K562 (cell line): ENCODE measurements at regions not wholly inside any gene's neighbourhood (a gene's known extent, or its start where the extent isn't known, plus 50 kb on each side); places are given as distances from the start of the nearest gene placed in this dataset.

Experiments used
- ATAC-seq: fragments of 200-7000 bp; cut with Tn5 transposase; 3 replicates; pipeline ENCODE4 v1.9.1; 2020; ENCODE audit warnings: moderate library complexity
- BruUV-seq: library from RNA; stranded (reverse); fragments of 400-500 nt; replicated peaks from 2 replicates; lab custom pipeline; 2021; lab: Mats Ljungman, UMichigan
- CTCF ChIA-PET: fragments of 300-600 bp; formaldehyde crosslinking; extraction: SDS; loops from one replicate; lab custom pipeline; 2021; ENCODE audit warnings: low intra/inter-chr PET ratio; lab: Yijun Ruan, JAX
- POLR2A ChIA-PET: fragments of 300-600, 350-650 bp; sonication (Branson Sonifier 250); formaldehyde crosslinking; extraction: SDS; loops from one replicate; lab custom pipeline; 2021; ENCODE audit warnings: antibody characterized with exemption, inconsistent platforms; lab: Yijun Ruan, JAX
- DNase-seq, 4 experiments: peaks; one replicate each; pipeline versions ENCODE4 v3.0.0 to v3.0.0-alpha.2; 2011 to 2018; ENCODE audit warnings: low spot score in 3 of 4, mixed read lengths in 3 of 4; ENCODE audit errors: extremely low read depth in 1 of 4
- FAIRE-seq: peaks from 2 replicates; lab custom pipeline; 2011; peaks lifted over from hg19 to GRCh38; lab: Jason Lieb, UNC
- H2AFZ ChIP-seq: 2 replicates; pipeline ENCODE4 v1.6.0; 2011; ENCODE audit warnings: low read depth, low read length, control low read depth, inconsistent platforms
- H3K27ac ChIP-seq: fragments of 200-600 bp; 3 replicates; pipeline ENCODE4 v1.8.0; 2011; ENCODE audit warnings: low read depth, mild to moderate bottlenecking, control low read depth, inconsistent platforms, low read length, moderate library complexity, mixed read lengths; ENCODE audit errors: extremely low read depth
- H3K27me3 ChIP-seq, 2 experiments: fragments of 300-600 bp in 1 of 2; 2 replicates in 1 of 2; 3 replicates in 1 of 2; pipeline versions ENCODE4 v1.6.0 to v1.8.0; 2011; ENCODE audit warnings: inconsistent platforms in 2 of 2, low read length in 2 of 2, mild to moderate bottlenecking in 1 of 2, mixed read lengths in 1 of 2, moderate library complexity in 1 of 2; ENCODE audit not compliant: control insufficient read depth in 2 of 2, insufficient read depth in 2 of 2
- H3K36me3 ChIP-seq: fragments of 300-600 bp; 3 replicates; pipeline ENCODE4 v1.8.0; 2011; ENCODE audit warnings: mild to moderate bottlenecking, low read length, inconsistent platforms; ENCODE audit not compliant: control insufficient read depth, insufficient read depth
- H3K4me1 ChIP-seq, 2 experiments: fragments of 200-600 bp in 1 of 2; replicated peaks in 1 of 2; 2 replicates in 1 of 2; 3 replicates in 1 of 2; pipeline versions ENCODE4 v1.5.1 to v1.8.0; 2011; ENCODE audit warnings: inconsistent platforms in 2 of 2, low read length in 2 of 2, mild to moderate bottlenecking in 1 of 2, mixed read lengths in 1 of 2, moderate library complexity in 1 of 2; ENCODE audit not compliant: control insufficient read depth in 2 of 2, insufficient read depth in 2 of 2
- H3K4me2 ChIP-seq: 2 replicates; pipeline ENCODE4 v1.6.1; 2011; ENCODE audit warnings: low read length, control low read depth, inconsistent platforms, mixed read lengths; ENCODE audit not compliant: insufficient read depth
- H3K4me3 ChIP-seq: fragments of 200-600 bp; sonication (generic), shearing (Covaris generic); 2 replicates; pipeline ENCODE4 v1.5.1; 2016; ENCODE audit warnings: control low read depth, inconsistent platforms
- H3K79me2 ChIP-seq: fragments of 200-600 bp; 3 replicates; pipeline ENCODE4 v1.8.0; 2011; ENCODE audit warnings: low read length, inconsistent platforms; ENCODE audit not compliant: control insufficient read depth, insufficient read depth
- H3K9ac ChIP-seq, 2 experiments: 2 replicates each; pipeline versions ENCODE4 v1.6.0 to v1.6.1; 2011; ENCODE audit warnings: low read depth in 2 of 2, low read length in 2 of 2, control low read depth in 1 of 2, inconsistent platforms in 1 of 2, mild to moderate bottlenecking in 1 of 2, mixed read lengths in 1 of 2; ENCODE audit not compliant: insufficient read depth in 1 of 2
- H3K9me1 ChIP-seq: one replicate; pipeline ENCODE4 v1.6.0; 2011; ENCODE audit warnings: inconsistent platforms, mild to moderate bottlenecking, low read length, moderate library complexity; ENCODE audit not compliant: control insufficient read depth, insufficient read depth
- H3K9me3 ChIP-seq: replicated peaks from 2 replicates; pipeline ENCODE4 v1.5.1; 2011; ENCODE audit warnings: low read depth, low read length, inconsistent platforms; ENCODE audit not compliant: control insufficient read depth, insufficient read depth
- H4K20me1 ChIP-seq: replicated peaks from 2 replicates; pipeline ENCODE4 v1.6.1; 2011; ENCODE audit warnings: low read length, inconsistent platforms, mixed read lengths; ENCODE audit not compliant: control insufficient read depth, insufficient read depth
- E2F8 ChIP-seq: fragments of 450-650 bp; IDR thresholded peaks from 2 replicates; pipeline ENCODE4 v1.7.1; 2018; ENCODE audit warnings: mild to moderate bottlenecking, low read depth; ENCODE audit not compliant: partially characterized antibody
- HIVEP1 ChIP-seq: fragments of 250-450 bp; sonication (Bioruptor Pico); IDR thresholded peaks from 2 replicates; pipeline ENCODE4 v1.4.0; 2020; ENCODE audit warnings: mild to moderate bottlenecking
- HMG20B ChIP-seq: fragments of 250-450 bp; sonication (Bioruptor Pico); IDR thresholded peaks from 2 replicates; pipeline ENCODE4 v1.5.0; 2021; ENCODE audit warnings: mild to moderate bottlenecking
- KAT7 ChIP-seq: sonication (generic); formaldehyde crosslinking; IDR thresholded peaks from 2 replicates; pipeline ENCODE4 v1.8.0; 2022; ENCODE audit warnings: missing genetic modification reagents, mild to moderate bottlenecking, borderline replicate concordance
- REST ChIP-seq, 2 experiments: fragments of 450-650 bp; formaldehyde crosslinking in 1 of 2; IDR thresholded peaks; 2 replicates each; pipeline versions ENCODE4 v1.4.0 to v1.6.1; 2014 to 2020; ENCODE audit warnings: mild to moderate bottlenecking in 2 of 2, borderline replicate concordance in 1 of 2, low read depth in 1 of 2
- WGBS: fragments of 100-300 bp; shearing (Covaris generic); methylation state at CpG from one replicate; pipeline ENCODE4 v1.1.6; 2016; ENCODE audit warnings: low coverage, mixed read lengths; ENCODE audit not compliant: insufficient coverage; ENCODE audit errors: missing lambda C conversion rate; 5-methylcytosine and 5-hydroxymethylcytosine counted together
- in situ Hi-C: fragments of 300-500 bp; cut with MboI; formaldehyde crosslinking; loops from 4 replicates; pipeline ENCODE4 v1.15.0; 2018; ENCODE audit warnings: inconsistent platforms, mixed read lengths
- intact Hi-C: fragments of 100-400 bp; cut with micrococcal nuclease; formaldehyde crosslinking; loops from 2 replicates; pipeline ENCODE4 v1.14.2; 2022

GRCh38 chr13:104422668-104423067 lies 1356.5 kb upstream of the SLC10A2 start:
- CTCF ChIA-PET = no interaction called here
- H3K27ac ChIP-seq = no peak overlapping the region
- H4K20me1 ChIP-seq = no peaks in the 10 kb centered on the region
- no peak overlapping the region for H2AFZ ChIP-seq
- no peaks in the 10 kb centered on the region for H3K27me3 ChIP-seq
- POLR2A ChIA-PET = no interaction called here
- no peaks in the 10 kb centered on the region for H3K4me1 ChIP-seq
- in situ Hi-C loops = no loop called here
- no peak for FAIRE-seq
- BruUV-seq = no TSS peak
- H3K9me1 ChIP-seq = no peaks in the 10 kb centered on the region
- H3K4me3 ChIP-seq = no peak overlapping the region
- no peaks in the 10 kb centered on the region for H3K79me2 ChIP-seq
- TF ChIP-seq KAT7 (CRISPR knock-in tag) (no peak), HMG20B (no peak), HIVEP1 (CRISPR knock-in tag) (no peak), E2F8 (no peak), REST (IDR thresholded peaks at IDR 0.05; ENCODE audit: borderline replicate concordance) (no peak), REST (CRISPR knock-in tag; IDR thresholded peaks at IDR 0.05; ENCODE audit: low read depth) (no peak)
- TF ChIP-seq, all 486 proteins: peak for 0
- 0% methylated on average over 4 of the region's 4 CpGs for WGBS
- no peak for ATAC-seq
- Histone ChIP-seq H3K9ac (no peak overlapping the region), H3K36me3 (no peaks in the 10 kb centered on the region), H3K4me2 (no peak overlapping the region), H3K9me3 (no peaks in the 10 kb centered on the region)
- no peak for DNase-seq
- intact Hi-C loops = no loop called here
